Panc1 (cell line): ENCODE measurements at regions not wholly inside any gene's neighbourhood (a gene's known extent, or its start where the extent isn't known, plus 50 kb on each side); places are given as distances from the start of the nearest gene placed in this dataset.

Experiments used
- ATAC-seq: fragments of 200-7000 bp; cut with Tn5 transposase; 2 replicates; pipeline ENCODE4 v1.9.1; 2020; ENCODE audit warnings: mild to moderate bottlenecking, moderate library complexity
- BruUV-seq: library from RNA; stranded (reverse); fragments of 400-500 nt; replicated peaks from 2 replicates; lab custom pipeline; 2021; lab: Mats Ljungman, UMichigan
- CTCF ChIA-PET: fragments of 300-600 bp; sonication (Branson Sonifier 250); formaldehyde crosslinking; loops from one replicate; lab custom pipeline; 2022; ENCODE audit warnings: antibody characterized with exemption; lab: Charles Lee
- POLR2A ChIA-PET: fragments of 300-600 bp; sonication (Branson Sonifier 250); formaldehyde crosslinking; loops from one replicate; lab custom pipeline; 2022; ENCODE audit warnings: antibody characterized with exemption; lab: Charles Lee
- DNase-seq: peaks from one replicate; pipeline ENCODE4 v3.0.0-alpha.2; 2010; ENCODE audit warnings: low read depth, low spot score
- H3K27ac ChIP-seq: 2 replicates; pipeline ENCODE4 v1.5.1; 2011; ENCODE audit warnings: mild to moderate bottlenecking, low read length, inconsistent platforms
- H3K27me3 ChIP-seq: fragments of 200-500 bp; sonication (Bioruptor generic); 2 replicates; pipeline ENCODE4 v1.6.0; 2014; ENCODE audit warnings: low read length, inconsistent platforms; ENCODE audit not compliant: control insufficient read depth, insufficient read depth
- H3K36me3 ChIP-seq: fragments of 200-500 bp; sonication (Bioruptor generic); 2 replicates; pipeline ENCODE4 v1.5.1; 2014; ENCODE audit warnings: inconsistent platforms, mild to moderate bottlenecking, low read length, moderate library complexity; ENCODE audit not compliant: control insufficient read depth, insufficient read depth
- H3K4me1 ChIP-seq: 2 replicates; pipeline ENCODE4 v1.5.1; 2011; ENCODE audit warnings: inconsistent platforms, mild to moderate bottlenecking, low read length, moderate library complexity; ENCODE audit not compliant: control insufficient read depth, insufficient read depth
- H3K4me3 ChIP-seq, 2 experiments: 2 replicates each; pipeline ENCODE4 v1.5.1; 2011 to 2012; ENCODE audit warnings: low read depth in 2 of 2, low read length in 2 of 2, mild to moderate bottlenecking in 2 of 2, inconsistent platforms in 1 of 2, moderate library complexity in 1 of 2
- H3K9me3 ChIP-seq: fragments of 200-500 bp; sonication (Bioruptor generic); 2 replicates; pipeline ENCODE4 v1.5.1; 2014; ENCODE audit warnings: low read depth, mild to moderate bottlenecking, inconsistent platforms, low read length, moderate library complexity; ENCODE audit not compliant: control insufficient read depth, insufficient read depth
- POLR2AphosphoS5 ChIP-seq: IDR thresholded peaks from 2 replicates; pipeline ENCODE4 v1.6.1; 2012; ENCODE audit warnings: mild to moderate bottlenecking, low read depth, low read length, moderate library complexity
- SIN3A ChIP-seq: IDR thresholded peaks from 2 replicates; pipeline ENCODE4 v1.6.1; 2012; ENCODE audit warnings: low read depth, mild to moderate bottlenecking, low read length, moderate library complexity, borderline replicate concordance; ENCODE audit not compliant: insufficient read depth
- TCF7L2 ChIP-seq: IDR thresholded peaks from 2 replicates; pipeline ENCODE4 v1.6.1; 2011; ENCODE audit warnings: mild to moderate bottlenecking, low read depth, low read length, inconsistent platforms
- in situ Hi-C: cut with HindIII; loops from 2 replicates; pipeline ENCODE4 v1.10.0; 2016; ENCODE audit warnings: low sequenced_read_pairs, low pct_unique_long_range_greater_than_20kb
- intact Hi-C: fragments of 100-400 bp; cut with micrococcal nuclease; formaldehyde crosslinking; loops from one replicate; pipeline ENCODE4 v1.10.0; 2022; ENCODE audit not compliant: unreplicated experiment
- TF ChIP-seq, protein P1 (sequence below): fragments of 450-650 bp; IDR thresholded peaks from 2 replicates; pipeline ENCODE4 v1.5.1; 2017; ENCODE audit warnings: mild to moderate bottlenecking
- TF ChIP-seq, protein P2 (sequence below), 2 experiments: IDR thresholded peaks; 2 replicates each; pipeline ENCODE4 v1.6.1; 2011 to 2012; ENCODE audit warnings: low read depth in 2 of 2, control low read depth in 1 of 2, low read length in 1 of 2, mild to moderate bottlenecking in 1 of 2, moderate library complexity in 1 of 2; ENCODE audit not compliant: insufficient read depth in 1 of 2

DNA sequence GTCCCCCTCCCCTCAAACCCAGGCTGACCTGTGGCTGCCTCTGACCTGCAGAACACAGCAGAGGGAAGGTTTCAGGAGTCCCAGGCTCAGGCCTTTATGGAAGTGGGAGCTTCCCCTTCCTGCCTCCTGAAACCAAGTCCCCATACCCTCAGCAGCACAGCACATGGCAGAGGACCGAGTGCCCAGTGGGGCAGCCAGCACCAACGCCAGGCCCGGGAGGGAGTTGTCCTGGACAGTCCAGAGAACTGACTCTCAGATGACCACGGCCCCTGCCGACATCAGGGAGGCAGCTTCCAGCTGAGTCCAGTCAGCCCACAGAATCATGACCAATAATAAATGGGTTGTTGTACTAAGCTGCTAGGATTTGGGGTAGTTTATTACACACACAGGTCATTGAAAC, 79.6 kb upstream of the ERG start:
- Histone ChIP-seq H3K4me3 (no peak overlapping the region), H3K36me3 (no peaks in the 10 kb centered on the region), H3K27ac (no peak overlapping the region), H3K9me3 (no peaks in the 10 kb centered on the region), H3K4me1 (no peaks in the 10 kb centered on the region), H3K27me3 (no peaks in the 10 kb centered on the region)
- POLR2A ChIA-PET: no interaction called here
- DNase-seq (no peak), ATAC-seq (no peak)
- CTCF ChIA-PET: no interaction called here
- TF ChIP-seq, protein P1, sequence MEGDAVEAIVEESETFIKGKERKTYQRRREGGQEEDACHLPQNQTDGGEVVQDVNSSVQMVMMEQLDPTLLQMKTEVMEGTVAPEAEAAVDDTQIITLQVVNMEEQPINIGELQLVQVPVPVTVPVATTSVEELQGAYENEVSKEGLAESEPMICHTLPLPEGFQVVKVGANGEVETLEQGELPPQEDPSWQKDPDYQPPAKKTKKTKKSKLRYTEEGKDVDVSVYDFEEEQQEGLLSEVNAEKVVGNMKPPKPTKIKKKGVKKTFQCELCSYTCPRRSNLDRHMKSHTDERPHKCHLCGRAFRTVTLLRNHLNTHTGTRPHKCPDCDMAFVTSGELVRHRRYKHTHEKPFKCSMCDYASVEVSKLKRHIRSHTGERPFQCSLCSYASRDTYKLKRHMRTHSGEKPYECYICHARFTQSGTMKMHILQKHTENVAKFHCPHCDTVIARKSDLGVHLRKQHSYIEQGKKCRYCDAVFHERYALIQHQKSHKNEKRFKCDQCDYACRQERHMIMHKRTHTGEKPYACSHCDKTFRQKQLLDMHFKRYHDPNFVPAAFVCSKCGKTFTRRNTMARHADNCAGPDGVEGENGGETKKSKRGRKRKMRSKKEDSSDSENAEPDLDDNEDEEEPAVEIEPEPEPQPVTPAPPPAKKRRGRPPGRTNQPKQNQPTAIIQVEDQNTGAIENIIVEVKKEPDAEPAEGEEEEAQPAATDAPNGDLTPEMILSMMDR: no peak
- no peak for TF ChIP-seq POLR2AphosphoS5
- in situ Hi-C loops (no loop called here), intact Hi-C loops (no loop called here)
- no TSS peak for BruUV-seq

DNA sequence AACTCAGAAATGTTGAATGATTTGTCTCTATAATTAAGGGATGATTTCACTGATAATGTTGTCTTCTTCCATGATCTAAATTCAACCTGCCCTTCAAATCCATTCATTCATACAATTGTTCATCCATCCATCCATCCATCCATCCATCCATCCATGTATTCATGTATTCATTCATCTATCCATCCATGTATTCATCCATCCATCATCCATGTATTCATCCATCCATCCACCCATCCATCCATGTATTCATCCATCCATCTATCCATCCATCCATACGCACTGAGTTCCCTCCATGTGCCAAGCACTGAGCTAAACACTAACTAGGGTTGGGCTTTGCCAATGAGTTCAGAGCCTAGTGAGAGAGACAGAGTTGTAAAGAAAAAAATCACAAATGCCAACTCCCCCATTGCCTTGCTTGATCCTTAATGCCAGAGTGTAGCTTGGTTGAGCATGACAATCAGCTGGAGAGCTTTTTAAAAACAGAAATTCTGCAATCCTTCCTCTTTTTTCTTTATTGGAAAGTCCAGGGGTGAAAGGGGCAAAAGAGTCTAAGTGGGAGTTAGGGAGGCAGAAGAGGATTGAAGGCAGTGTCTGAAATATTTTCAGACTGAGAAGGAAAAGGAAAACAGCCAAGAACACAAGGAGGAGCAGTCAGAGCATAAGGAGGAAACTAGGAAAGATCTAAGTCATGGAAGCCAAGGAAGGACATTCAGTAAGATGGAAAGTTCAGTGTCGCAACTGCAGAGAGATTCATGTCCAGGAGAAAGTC, 92.4 kb upstream of the ERG start:
- ChIA-PET POLR2A (no interaction called here), CTCF (no interaction called here)
- BruUV-seq: no TSS peak
- intact Hi-C loops (no loop called here), in situ Hi-C loops (no loop called here)
- H3K36me3 ChIP-seq: no peaks in the 10 kb centered on the region
- TF ChIP-seq, protein P1: no peak
- TF ChIP-seq POLR2AphosphoS5 (no peak), SIN3A (no peak), TCF7L2 (no peak)
- TF ChIP-seq, protein P2, sequence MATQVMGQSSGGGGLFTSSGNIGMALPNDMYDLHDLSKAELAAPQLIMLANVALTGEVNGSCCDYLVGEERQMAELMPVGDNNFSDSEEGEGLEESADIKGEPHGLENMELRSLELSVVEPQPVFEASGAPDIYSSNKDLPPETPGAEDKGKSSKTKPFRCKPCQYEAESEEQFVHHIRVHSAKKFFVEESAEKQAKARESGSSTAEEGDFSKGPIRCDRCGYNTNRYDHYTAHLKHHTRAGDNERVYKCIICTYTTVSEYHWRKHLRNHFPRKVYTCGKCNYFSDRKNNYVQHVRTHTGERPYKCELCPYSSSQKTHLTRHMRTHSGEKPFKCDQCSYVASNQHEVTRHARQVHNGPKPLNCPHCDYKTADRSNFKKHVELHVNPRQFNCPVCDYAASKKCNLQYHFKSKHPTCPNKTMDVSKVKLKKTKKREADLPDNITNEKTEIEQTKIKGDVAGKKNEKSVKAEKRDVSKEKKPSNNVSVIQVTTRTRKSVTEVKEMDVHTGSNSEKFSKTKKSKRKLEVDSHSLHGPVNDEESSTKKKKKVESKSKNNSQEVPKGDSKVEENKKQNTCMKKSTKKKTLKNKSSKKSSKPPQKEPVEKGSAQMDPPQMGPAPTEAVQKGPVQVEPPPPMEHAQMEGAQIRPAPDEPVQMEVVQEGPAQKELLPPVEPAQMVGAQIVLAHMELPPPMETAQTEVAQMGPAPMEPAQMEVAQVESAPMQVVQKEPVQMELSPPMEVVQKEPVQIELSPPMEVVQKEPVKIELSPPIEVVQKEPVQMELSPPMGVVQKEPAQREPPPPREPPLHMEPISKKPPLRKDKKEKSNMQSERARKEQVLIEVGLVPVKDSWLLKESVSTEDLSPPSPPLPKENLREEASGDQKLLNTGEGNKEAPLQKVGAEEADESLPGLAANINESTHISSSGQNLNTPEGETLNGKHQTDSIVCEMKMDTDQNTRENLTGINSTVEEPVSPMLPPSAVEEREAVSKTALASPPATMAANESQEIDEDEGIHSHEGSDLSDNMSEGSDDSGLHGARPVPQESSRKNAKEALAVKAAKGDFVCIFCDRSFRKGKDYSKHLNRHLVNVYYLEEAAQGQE (IDR thresholded peaks at IDR 0.05; ENCODE audit: insufficient read depth in 1 of 2, low read depth in 2 of 2, low read length in 1 of 2): no peak
- DNase-seq (no peak), ATAC-seq (no peak)
- H3K27me3 ChIP-seq: no peaks in the 10 kb centered on the region; the same call in none of the 2 replicates
- H3K4me1 ChIP-seq: no peaks in the 10 kb centered on the region
- H3K9me3 ChIP-seq: no peaks in the 10 kb centered on the region
- no peak overlapping the region for H3K4me3 ChIP-seq
- H3K27ac ChIP-seq: no peak overlapping the region
